Pancreas (tissue), 10 donors: ENCODE measurements at regions not wholly inside any gene's neighbourhood (a gene's known extent, or its start where the extent isn't known, plus 50 kb on each side); places are given as distances from the start of the nearest gene placed in this dataset.

ENCODE experiments used
- ATAC-seq, 4 donors: fragments of 200-7000 bp; cut with Tn5 transposase; one replicate each; pipeline versions ENCODE4 v1.8.0 to v1.9.1; 2020; ENCODE audit warnings: mild to moderate bottlenecking in 4 of 4, moderate library complexity in 4 of 4
- DNase-seq, 6 donors: peaks; one replicate each; pipeline ENCODE4 v3.0.0-alpha.2; 2020
- FAIRE-seq: peaks from 2 replicates; lab custom pipeline; 2012; peaks lifted over from hg19 to GRCh38; lab: Jason Lieb, UNC
- H3K27ac ChIP-seq, 4 donors: fragments of 200-600 bp; sonication (generic); 1 replicate in 3 of 4; 2 replicates in 1 of 4; pipeline versions ENCODE4 v1.5.0 to v1.8.0; 2020
- H3K27me3 ChIP-seq, 4 donors: fragments of 200-600 bp; one replicate each; pipeline ENCODE4 v1.8.0; 2021
- H3K36me3 ChIP-seq, 3 donors: fragments of 200-600 bp; sonication (generic) in 1 of 3; one replicate each; pipeline versions ENCODE4 v1.5.0 to v1.8.0; 2020 to 2021
- H3K4me1 ChIP-seq, 3 donors: fragments of 200-600 bp; one replicate each; pipeline ENCODE4 v1.8.0; 2021
- H3K4me3 ChIP-seq, 4 donors: fragments of 200-600 bp; sonication (generic) in 2 of 4; one replicate each; pipeline versions ENCODE4 v1.5.0 to v1.8.0; 2020 to 2021
- H3K9me3 ChIP-seq, 4 donors: fragments of 200-600 bp; one replicate each; pipeline ENCODE4 v1.8.0; 2021
- CTCF ChIP-seq, 4 donors: fragments of 200-600 bp; sonication (generic) in 3 of 4; IDR thresholded peaks; one replicate each; pipeline versions ENCODE4 v1.5.0 to v1.8.0; 2021; ENCODE audit warnings: antibody characterized with exemption in 4 of 4
- WGBS, 2 donors: extraction: QIAGEN DNeasy Blood & Tissue Kit; methylation state at CpG; one replicate each; pipeline ENCODE4 v1.1.7; 2013; 5-methylcytosine and 5-hydroxymethylcytosine counted together
- intact Hi-C, 3 donors: fragments of 100-400 bp; cut with DNase I; formaldehyde crosslinking; loops; one replicate each; pipeline versions ENCODE4 v1.11.1 to v1.14.2; 2022
- donor health status: healthy with polysubstance abuse.
- donor health status: DM: no; HTN: no; CAD: no; lungs with moderate emphysema.
- donor health status: DM: no; HTN: no; CAD: no.
- donor health status: control.
- donor health status: control.
- donor health status: Bipolar disorder and iron deficiency.
- donor health status: DM: yes; HTN: yes; CAD: no.
- donor health status: DM: no; HTN: no; CAD: no.
- donor health status: DM: no; HTN: no; CAD: no.
- donor health status: DM: yes; HTN: yes; CAD: no.

GRCh38 chr10:43703286-43703685 lies 54.6 kb upstream of the ZNF32 start:
- Histone ChIP-seq H3K27ac (no peak overlapping the region), H3K9me3 (no peaks in the 10 kb centered on the region), H3K4me1 (no peaks in the 10 kb centered on the region), H3K27me3 (no peaks in the 10 kb centered on the region), H3K36me3 (no peaks in the 10 kb centered on the region), H3K4me3 (no peak overlapping the region)
- 88% methylated on average over 13 of the region's 13 CpGs for WGBS, 2 donors
- TF ChIP-seq CTCF (IDR thresholded peaks at IDR 0.05) = no peak
- ATAC-seq = no peak
- no peak for DNase-seq
- no peak for FAIRE-seq
- intact Hi-C loops = no loop called here

GRCh38 chr10:43702936-43703281 lies 54.2 kb upstream of the ZNF32 start:
- H3K27ac ChIP-seq = no peak overlapping the region
- TF ChIP-seq CTCF (IDR thresholded peaks at IDR 0.05) = no peak
- no peak for FAIRE-seq

GRCh38 chr10:43702213-43702935 lies 53.7 kb upstream of the ZNF32 start:
- TF ChIP-seq CTCF (IDR thresholded peaks at IDR 0.05) = no peak
- H3K4me3 ChIP-seq = no peak overlapping the region
- H3K9me3 ChIP-seq = no peaks in the 10 kb centered on the region
- no peak for FAIRE-seq
- no peak overlapping the region for H3K27ac ChIP-seq
- 55 to 68% methylated on average over 31 to 33 of the region's 33 CpGs for WGBS, 2 donors
- H3K27me3 ChIP-seq = no peaks in the 10 kb centered on the region
- intact Hi-C loops = no loop called here
- ATAC-seq = peak in 3 of 4 donors; percentile 48 to 96 (median 94)
- DNase-seq = peak in 3 of 6 donors; percentile 45 to 87 (median 54)
- H3K4me1 ChIP-seq = no peaks in the 10 kb centered on the region
- H3K36me3 ChIP-seq = no peaks in the 10 kb centered on the region

More at GRCh38 chr10:43702936-43703281, 54.2 kb upstream of the ZNF32 start:
- DNase-seq = no peak
- Histone ChIP-seq H3K27me3 (no peaks in the 10 kb centered on the region), H3K9me3 (no peaks in the 10 kb centered on the region), H3K4me3 (no peak overlapping the region), H3K4me1 (no peaks in the 10 kb centered on the region), H3K36me3 (no peaks in the 10 kb centered on the region)
- peak in 2 of 4 donors; percentile 4 to 5 for ATAC-seq
- intact Hi-C loops = no loop called here
- 92 to 94% methylated on average over 19 of the region's 19 CpGs for WGBS, 2 donors

- H3K4me1 ChIP-seq = no peaks in the 10 kb centered on the region
- no peak for ATAC-seq
Measured at GRCh38 chr10:43701295-43701694, 52.6 kb upstream of the ZNF32 start.

More at GRCh38 chr10:43701295-43701694, 52.6 kb upstream of the ZNF32 start:
- no peak for FAIRE-seq
- DNase-seq = no peak
- Histone ChIP-seq H3K27me3 (no peaks in the 10 kb centered on the region), H3K9me3 (no peaks in the 10 kb centered on the region), H3K4me3 (no peak overlapping the region), H3K36me3 (no peaks in the 10 kb centered on the region), H3K27ac (no peak overlapping the region)
- TF ChIP-seq CTCF (IDR thresholded peaks at IDR 0.05) = no peak
- intact Hi-C loops = no loop called here
- WGBS, 2 donors = 95 to 99% methylated on average over 7 of the region's 7 CpGs
